NB4 (cell line): ENCODE measurements at regions not wholly inside any gene's neighbourhood (a gene's known extent, or its start where the extent isn't known, plus 50 kb on each side); places are given as distances from the start of the nearest gene placed in this dataset.

ENCODE experiments used
- DNase-seq: peaks from one replicate; pipeline ENCODE4 v3.0.0; 2010; ENCODE audit warnings: low read depth
- H3K4me3 ChIP-seq: one replicate; pipeline ENCODE4 v1.5.1; 2011; ENCODE audit warnings: mild to moderate bottlenecking, low read depth, low read length, moderate library complexity
- MYC ChIP-seq: IDR thresholded peaks from 2 replicates; pipeline ENCODE4 v1.6.1; 2011; ENCODE audit warnings: low read depth, low read length
- POLR2A ChIP-seq: IDR thresholded peaks from 2 replicates; pipeline ENCODE4 v1.6.1; 2011; ENCODE audit warnings: mild to moderate bottlenecking; ENCODE audit not compliant: insufficient read length; ENCODE audit errors: extremely low read depth
- TF ChIP-seq, protein P1 (sequence below): IDR thresholded peaks from 2 replicates; pipeline ENCODE4 v1.6.1; 2011; ENCODE audit warnings: low read depth, low read length
- TF ChIP-seq, protein P2 (sequence below): IDR thresholded peaks from one replicate; pipeline ENCODE4 v1.5.1; 2012; ENCODE audit warnings: low read depth, low read length

GRCh38 chr1:244252211-244252610 lies 199.5 kb downstream of the ADSS2 start:
- no peak for DNase-seq

GRCh38 chr1:244254467-244254866 lies 197.2 kb downstream of the ADSS2 start:
- TF ChIP-seq, protein P1, sequence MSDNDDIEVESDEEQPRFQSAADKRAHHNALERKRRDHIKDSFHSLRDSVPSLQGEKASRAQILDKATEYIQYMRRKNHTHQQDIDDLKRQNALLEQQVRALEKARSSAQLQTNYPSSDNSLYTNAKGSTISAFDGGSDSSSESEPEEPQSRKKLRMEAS = peak; percentile 93
- TF ChIP-seq, protein P2, sequence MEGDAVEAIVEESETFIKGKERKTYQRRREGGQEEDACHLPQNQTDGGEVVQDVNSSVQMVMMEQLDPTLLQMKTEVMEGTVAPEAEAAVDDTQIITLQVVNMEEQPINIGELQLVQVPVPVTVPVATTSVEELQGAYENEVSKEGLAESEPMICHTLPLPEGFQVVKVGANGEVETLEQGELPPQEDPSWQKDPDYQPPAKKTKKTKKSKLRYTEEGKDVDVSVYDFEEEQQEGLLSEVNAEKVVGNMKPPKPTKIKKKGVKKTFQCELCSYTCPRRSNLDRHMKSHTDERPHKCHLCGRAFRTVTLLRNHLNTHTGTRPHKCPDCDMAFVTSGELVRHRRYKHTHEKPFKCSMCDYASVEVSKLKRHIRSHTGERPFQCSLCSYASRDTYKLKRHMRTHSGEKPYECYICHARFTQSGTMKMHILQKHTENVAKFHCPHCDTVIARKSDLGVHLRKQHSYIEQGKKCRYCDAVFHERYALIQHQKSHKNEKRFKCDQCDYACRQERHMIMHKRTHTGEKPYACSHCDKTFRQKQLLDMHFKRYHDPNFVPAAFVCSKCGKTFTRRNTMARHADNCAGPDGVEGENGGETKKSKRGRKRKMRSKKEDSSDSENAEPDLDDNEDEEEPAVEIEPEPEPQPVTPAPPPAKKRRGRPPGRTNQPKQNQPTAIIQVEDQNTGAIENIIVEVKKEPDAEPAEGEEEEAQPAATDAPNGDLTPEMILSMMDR = no peak
- TF ChIP-seq POLR2A (no peak), MYC (peak; percentile 89)
- H3K4me3 ChIP-seq = no peak overlapping the region
- peak; percentile 96 for DNase-seq

More at GRCh38 chr1:244252211-244252610, 199.5 kb downstream of the ADSS2 start:
- TF ChIP-seq MYC (no peak), POLR2A (no peak)
- TF ChIP-seq, protein P2 = no peak
- TF ChIP-seq, protein P1 = no peak
- H3K4me3 ChIP-seq = no peak overlapping the region

DNA sequence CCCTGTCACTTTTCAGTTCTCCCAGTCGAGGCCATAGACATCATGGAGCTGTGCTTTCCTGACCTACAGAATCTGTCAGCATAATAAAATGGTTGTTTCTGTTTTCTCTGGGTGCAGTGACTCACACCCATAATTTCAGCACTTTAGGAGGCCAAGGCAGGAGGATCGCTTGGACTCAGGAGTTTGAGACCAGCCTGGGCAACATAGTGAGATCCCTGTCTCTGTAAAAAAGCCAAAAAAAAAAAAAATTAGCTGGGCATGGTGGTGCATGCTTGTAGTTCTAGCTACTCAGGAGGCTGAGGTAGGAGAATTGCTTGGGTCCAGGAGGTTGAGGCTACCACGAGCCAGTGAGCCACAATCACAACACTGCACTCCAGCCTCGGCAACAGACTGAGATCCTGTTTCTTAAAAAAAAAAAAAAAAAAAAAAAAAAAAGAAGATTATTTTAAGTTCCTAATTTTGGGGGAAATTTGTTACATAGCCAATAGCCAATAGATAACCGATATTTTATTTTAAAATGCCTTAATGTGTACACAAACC lies 196.2 kb downstream of the ADSS2 start:
- no peak overlapping the region for H3K4me3 ChIP-seq
- TF ChIP-seq MYC (no peak), POLR2A (no peak)
- TF ChIP-seq, protein P1 = no peak
- TF ChIP-seq, protein P2 = no peak
- no peak for DNase-seq

- no peak overlapping the region for H3K4me3 ChIP-seq
- no peak for DNase-seq
- TF ChIP-seq POLR2A (no peak), MYC (no peak)
- TF ChIP-seq, protein P1 = no peak
- TF ChIP-seq, protein P2 = no peak
Observed at GRCh38 chr1:244256086-244256676, 195.5 kb downstream of the ADSS2 start.

GRCh38 chr1:244264163-244264562 lies 187.5 kb downstream of the ADSS2 start:
- no peak for DNase-seq
- TF ChIP-seq, protein P1 = no peak
- TF ChIP-seq, protein P2 = no peak
- TF ChIP-seq POLR2A (no peak), MYC (no peak)
- no peak overlapping the region for H3K4me3 ChIP-seq
